ENCODE measurements at regions not wholly inside any gene's neighbourhood (a gene's known extent, or its start where the extent isn't known, plus 50 kb on each side); places are given as distances from the start of the nearest gene placed in this dataset.

- TF ChIP-seq CTCF (IDR thresholded peaks at IDR 0.05): no peak
- no peak for TF ChIP-seq POLR2A (IDR thresholded peaks at IDR 0.05)
- no peak for TF ChIP-seq POLR2AphosphoS5 (IDR thresholded peaks at IDR 0.05)
Measured at GRCh38 chr13:108113407-108113806, 101.9 kb downstream of the LIG4 start.

Data from breast epithelium (tissue), 3 donors.